GM19324 (cell line): ENCODE measurements at regions not wholly inside any gene's neighbourhood (a gene's known extent, or its start where the extent isn't known, plus 50 kb on each side); places are given as distances from the start of the nearest gene placed in this dataset.
"Not testable (repeated sequence)": the region's sequence is repeated elsewhere in the genome, so short reads cannot be mapped to it uniquely, and the experiment has no call there.

Experiments
- ATAC-seq: cut with Tn5 transposase; IDR thresholded peaks from one replicate; pipeline ENCODE4 v1.9.1; 2021; ENCODE audit warnings: mild to moderate bottlenecking, moderate library complexity; ENCODE audit not compliant: unreplicated experiment, low FRiP score

GRCh38 chr10:125605167-125605566, 77.8 kb downstream of the TEX36 start:
- ATAC-seq, result no peak

DNA sequence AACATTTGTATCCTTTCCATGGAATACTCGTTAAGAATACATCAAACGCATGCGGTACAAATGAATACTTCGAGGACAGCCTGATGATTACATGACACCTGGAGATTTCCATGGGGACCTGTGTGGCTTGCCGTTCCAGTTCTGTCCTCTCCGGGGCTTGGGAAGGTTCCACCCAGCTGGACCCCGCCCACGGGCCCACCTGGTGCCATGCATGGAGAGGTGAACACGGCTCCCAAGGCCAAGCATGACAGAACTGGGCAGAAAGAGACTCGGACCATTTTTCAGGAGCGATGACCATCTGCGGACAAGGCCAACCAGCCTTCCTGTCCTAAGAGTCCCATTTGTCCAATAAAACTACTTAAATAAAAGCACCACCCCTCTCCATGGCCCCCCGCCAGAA, 80.1 kb downstream of the TEX36 start:
- ATAC-seq, result no peak

DNA sequence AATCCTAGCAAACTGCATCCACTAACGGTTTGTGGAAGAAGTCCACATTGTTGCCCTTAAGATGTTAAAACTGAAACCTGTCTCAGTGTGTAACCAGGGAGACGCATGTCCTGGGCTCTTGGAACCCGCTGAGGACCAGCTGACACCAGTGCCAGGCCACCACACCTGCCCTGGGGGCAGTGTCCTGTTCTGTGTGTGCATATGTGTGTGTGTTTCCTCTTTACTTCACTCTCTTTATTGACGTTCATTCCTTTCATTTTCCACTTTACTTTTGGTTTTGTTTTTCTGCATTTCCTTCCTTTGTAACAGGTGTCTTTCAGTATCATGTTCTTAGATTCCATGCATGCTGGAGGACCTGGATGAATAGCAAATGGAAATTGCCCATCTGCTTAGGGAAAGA, 83.8 kb downstream of the TEX36 start:
- ATAC-seq, result no peak

DNA sequence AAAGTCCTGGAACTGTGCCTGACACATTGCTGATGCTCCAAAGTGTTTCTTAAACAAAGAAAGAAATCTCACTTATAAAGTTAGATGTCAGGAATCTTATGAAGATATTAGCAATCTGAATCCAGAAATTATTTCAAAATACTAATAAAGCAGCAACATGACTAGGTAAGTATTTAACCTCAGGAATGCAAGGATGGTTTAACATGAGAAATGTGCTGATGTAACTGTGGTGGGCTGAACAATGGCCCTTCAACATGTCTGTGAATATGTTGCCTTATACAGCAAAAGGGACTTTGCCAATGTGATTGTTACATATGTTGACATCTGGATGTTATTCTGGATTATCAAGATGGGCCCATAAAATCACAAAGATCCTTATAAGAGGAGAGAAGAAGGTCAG, 87.1 kb downstream of the TEX36 start:
- no peak for ATAC-seq

- ATAC-seq, result no peak
Observed at GRCh38 chr10:125593644-125594043, 89.3 kb downstream of the TEX36 start.

DNA sequence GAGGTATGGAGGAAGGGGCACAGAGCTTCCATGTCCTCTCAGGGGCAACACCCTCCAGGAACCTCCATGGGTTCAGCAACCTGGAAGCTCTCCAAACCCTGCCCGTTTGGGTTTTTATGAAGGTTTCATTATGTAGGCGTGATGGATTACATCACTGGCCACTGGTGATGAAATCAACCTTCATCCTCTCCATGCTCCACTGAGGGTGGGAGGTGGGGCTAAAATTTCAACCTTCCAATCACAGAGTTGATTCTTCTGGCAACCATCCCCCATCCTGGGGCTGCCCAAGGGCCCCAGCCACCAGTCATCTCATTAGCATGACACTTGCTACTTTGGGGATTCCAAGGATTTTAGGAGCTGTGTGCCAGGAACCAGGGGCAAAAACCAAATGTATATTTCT, 90.1 kb downstream of the TEX36 start:
- no peak for ATAC-seq

- ATAC-seq, result no peak
Observed at GRCh38 chr10:125591886-125592285, 91.1 kb downstream of the TEX36 start.

DNA sequence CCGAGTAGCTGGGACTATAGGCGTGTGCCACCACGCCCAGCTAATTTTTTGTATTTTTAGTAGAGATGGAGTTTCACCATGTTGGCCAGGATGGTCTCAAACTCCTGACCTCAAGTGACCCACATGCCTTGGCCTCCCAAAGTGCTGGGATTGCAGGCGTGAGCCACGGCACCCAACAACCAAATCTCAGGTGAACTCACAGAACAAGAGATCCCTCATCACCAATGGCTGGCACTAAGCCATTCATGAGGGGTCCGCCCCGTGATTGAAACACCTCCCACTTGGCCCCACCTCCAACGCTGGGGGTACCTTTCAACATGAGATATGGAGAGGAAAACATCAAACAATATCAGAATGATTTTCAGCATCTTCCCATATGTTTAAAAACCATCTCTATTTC, 94.2 kb downstream of the TEX36 start:
- not testable (repeated sequence) for ATAC-seq

- no peak for ATAC-seq
Observed at GRCh38 chr10:125584954-125585353, 98.0 kb downstream of the TEX36 start.

DNA sequence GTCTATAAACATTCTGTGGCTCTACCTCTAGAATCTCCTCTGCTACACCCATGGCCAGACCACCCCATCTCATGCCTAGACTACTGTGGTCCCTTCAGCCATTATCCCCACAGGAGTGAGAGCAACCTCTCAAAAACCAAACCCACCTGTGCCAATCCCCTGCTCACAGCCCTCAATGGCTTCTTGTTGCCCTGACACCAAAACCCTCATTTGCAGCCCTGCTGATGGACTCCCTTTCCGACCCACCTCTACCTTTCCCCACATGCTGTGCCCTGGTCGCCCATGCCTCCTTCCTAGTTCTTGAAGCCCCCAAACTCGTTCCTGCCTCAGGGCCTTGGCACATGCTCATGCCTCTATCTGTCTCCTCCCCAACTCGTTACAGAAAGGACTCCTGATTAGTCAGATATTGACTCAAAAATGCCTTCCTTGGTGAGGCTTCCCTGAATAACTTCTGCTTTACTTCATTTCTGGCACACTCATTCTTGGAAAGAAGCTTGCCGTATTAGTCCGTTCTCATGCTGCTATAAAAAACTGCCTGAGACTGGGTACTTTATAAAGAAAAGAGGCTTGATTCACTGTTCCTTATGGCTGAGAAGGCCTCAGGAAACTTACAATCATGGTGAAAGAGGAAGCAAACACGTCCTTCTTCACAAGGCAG, 104.2 kb downstream of the TEX36 start:
- ATAC-seq, result no peak

DNA sequence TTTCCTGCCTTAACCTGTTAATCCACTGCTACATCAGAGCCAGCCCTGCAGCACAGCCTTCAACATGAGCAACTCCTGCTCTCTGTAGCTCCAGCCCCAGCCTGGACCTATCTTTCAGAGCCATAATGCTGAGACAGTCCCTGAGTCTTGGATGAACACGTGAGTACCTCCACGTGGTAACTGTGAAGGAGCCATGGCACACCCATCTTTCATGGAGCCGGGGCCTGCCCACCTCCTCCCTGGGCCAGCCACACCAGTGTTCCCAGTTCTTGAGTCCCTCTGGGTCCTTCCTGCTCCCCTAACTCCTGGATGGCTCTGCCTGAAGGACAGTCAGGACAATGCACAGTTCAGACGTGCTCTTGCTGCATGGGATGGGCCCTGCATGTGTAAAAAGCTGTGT, 107.1 kb downstream of the TEX36 start:
- no peak for ATAC-seq

- no peak for ATAC-seq
Observed at GRCh38 chr10:125568156-125568555, 114.8 kb downstream of the TEX36 start.

DNA sequence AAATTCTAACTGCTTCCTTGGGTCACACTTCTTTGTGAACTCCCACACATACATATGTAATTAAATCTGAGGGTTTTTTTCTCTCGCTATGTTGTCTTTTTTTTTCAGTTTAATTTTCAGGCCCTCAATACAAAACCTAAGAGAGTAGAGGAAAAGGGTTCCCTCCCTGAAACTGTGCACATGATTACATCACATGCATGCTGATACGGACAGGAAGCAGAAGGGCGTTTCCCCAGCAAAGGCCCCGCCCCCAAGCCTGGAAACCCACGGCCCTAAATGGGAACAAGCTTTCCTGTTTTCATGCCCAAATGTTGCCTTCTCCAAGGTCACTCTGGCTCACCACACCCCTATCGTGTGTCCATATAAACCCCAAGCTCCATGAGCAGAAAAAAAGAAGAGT, 115.4 kb downstream of the TEX36 start:
- no peak for ATAC-seq

GRCh38 chr10:125565046-125565445, 117.9 kb downstream of the TEX36 start:
- ATAC-seq, result no peak

DNA sequence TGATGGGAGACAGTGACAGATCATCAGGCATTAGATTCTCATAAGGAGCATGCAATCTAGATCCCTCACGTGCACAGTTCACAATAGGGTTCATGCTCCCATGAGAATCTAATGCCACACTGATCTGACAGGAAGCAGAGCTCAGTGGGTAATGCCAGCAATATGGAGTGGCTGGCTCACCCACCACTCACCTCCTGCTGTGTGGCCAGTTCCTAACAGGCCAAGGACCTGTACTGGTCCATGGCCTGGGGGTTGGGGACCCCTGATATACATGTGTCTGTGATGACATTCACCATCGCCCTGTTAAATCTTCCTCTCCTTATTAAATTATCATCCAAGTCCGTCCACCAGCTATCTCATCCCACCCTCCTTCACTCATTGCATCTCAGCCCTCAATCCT, 118.4 kb downstream of the TEX36 start:
- no peak for ATAC-seq

DNA sequence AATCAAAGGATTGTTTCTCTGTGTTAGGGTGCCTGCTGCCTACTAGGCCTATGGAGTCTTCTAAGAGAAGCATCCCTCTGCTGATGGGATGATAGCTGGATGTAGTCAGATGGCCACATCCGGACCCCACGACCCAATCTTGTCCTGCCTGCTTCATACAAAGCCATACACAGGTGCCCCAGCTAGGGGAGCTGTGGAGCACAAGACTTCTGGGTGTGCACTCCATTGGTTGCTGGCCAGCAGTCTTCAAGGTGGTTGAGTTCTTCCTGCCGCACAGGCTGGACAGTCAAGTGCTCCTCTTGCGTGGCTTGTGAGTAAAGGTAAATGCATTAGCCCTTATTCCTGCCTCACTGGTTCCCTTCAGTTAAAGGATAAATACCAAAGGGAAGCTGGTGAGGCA, 120.2 kb downstream of the TEX36 start:
- ATAC-seq, result no peak

DNA sequence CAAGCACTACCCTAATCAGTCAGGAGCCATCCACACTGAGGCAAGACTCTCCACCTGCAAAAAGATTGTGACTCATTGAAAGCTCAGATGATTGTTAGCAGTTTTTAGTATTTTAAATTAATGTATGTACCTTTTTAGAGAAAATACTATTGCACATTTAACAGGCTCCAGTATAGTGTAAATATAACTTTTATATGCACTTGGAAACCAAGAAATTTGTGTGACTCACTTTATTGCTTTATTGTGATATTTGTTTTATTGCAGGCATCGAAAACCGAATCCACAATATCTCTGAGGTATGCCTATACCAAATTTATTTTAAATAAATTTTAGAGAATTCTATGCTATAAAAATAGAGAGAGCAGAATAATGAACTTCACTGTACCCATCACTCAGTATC, 122.0 kb downstream of the TEX36 start:
- ATAC-seq, result no peak

GRCh38 chr10:125559210-125559609, 123.8 kb downstream of the TEX36 start:
- peak; percentile 94 for ATAC-seq

- ATAC-seq, result no peak
Observed at GRCh38 chr10:125557801-125558505, 125.0 kb downstream of the TEX36 start.

DNA sequence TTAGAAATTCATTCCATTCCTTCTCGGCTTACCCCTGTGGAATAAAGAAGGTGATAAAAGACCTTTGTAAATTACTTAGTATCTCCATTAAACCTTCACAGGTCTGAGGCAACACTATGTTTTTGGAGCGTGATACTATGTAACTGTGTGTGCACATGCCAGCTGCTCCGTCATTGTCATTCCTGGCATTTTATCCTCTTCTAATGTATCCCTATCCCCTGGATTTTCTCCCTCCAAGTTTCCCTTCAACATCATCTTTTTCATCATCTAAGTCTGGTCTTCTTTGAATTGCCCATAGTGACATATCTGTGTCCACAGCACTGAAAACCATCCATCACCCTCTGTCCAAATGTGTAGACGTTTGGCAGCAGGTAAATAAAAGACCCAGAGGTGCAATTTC, 125.7 kb downstream of the TEX36 start:
- no peak for ATAC-seq

DNA sequence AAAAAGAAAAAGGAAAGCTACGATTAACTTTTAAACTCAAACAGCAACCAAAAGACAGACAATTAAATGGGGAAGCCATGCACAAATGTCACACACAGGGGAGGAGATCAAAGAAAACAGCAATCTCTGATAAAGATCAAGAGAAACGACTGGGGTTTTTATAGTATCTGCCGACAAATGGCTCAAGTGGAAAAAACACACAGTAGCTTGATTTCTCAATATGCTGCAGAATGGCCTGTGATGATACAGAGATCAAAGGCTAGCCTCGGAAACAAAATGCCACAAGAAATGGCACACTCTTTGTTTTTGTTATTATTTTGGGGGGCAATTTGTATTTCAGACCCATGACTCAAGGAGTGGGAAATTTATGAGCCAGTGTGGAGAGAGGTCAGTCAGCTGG, 126.1 kb downstream of the TEX36 start:
- ATAC-seq, result no peak

DNA sequence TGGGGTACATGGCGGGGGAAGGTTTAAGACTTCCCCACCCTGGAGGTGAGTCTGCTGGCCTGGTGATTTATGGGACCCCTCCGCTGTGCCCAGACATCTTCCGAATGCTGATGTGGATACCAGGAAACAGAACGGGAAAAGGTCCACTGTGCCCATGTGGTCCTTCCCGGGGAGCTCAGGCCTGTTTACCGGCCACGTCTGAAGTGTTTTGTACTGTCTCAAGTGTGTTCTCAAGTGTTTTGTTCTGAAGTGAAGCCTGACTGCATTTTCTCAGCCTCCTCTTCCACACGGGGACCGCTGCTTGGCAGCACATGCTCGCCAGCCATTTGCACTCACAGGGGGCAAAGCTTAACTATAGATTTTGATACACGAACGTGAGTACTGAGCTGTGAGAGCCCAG, 127.2 kb downstream of the TEX36 start:
- ATAC-seq, result no peak
